ENCODE measurements at regions not wholly inside any gene's neighbourhood (a gene's known extent, or its start where the extent isn't known, plus 50 kb on each side); places are given as distances from the start of the nearest gene placed in this dataset.

- no peak for TF ChIP-seq POLR2A (IDR thresholded peaks at IDR 0.05; ENCODE audit: low read length)
- no peak for TF ChIP-seq GATA1 (IDR thresholded peaks at IDR 0.05; ENCODE audit: low read depth, low read length)
Observed at GRCh38 chr5:117261948-117262571, 687.4 kb upstream of the SEMA6A start.
